ENCODE measurements at regions not wholly inside any gene's neighbourhood (a gene's known extent, or its start where the extent isn't known, plus 50 kb on each side); places are given as distances from the start of the nearest gene placed in this dataset.
"Not testable (repeated sequence)": the region's sequence is repeated elsewhere in the genome, so short reads cannot be mapped to it uniquely, and the experiment has no call there.

DNA sequence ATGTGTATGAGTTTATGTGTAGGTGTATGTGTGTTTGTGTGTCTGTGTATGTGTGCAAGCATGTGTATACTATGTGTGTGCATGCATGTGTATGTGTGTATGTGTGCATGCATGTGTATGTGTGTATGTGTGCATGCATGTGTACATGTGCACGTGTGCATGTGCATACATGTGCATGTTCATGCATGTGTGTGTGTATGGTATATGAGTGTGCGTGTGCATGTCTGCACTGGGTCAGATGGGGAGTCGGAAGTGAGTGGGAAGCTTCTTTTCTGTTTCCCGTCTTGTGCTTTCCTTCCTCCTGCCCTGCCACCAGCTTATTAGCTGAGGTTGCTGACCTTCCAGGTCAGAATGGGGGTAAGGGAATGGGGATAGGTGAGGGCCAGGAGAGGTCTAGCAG, 174.7 kb downstream of the MAP2K4 start:
- no peak for TF ChIP-seq CTCF (IDR thresholded peaks at IDR 0.05)
- Histone ChIP-seq H3K4me3 (no peak overlapping the region), H3K36me3 (ENCODE audit: low read depth) (no peaks in the 10 kb centered on the region), H3K4me1 (ENCODE audit: low read depth) (no peaks in the 10 kb centered on the region), H3K9me3 (no peaks in the 10 kb centered on the region)
- no peak for DNase-seq
- intact Hi-C loops (cut with DNase I, micrococcal nuclease): no loop called here
- no peak for ATAC-seq

GRCh38 chr17:12201294-12201880, 180.7 kb downstream of the MAP2K4 start:
- intact Hi-C loops (cut with DNase I, micrococcal nuclease): no loop called here
- ATAC-seq (no peak), DNase-seq (no peak)
- Histone ChIP-seq H3K9me3 (no peaks in the 10 kb centered on the region), H3K4me1 (ENCODE audit: low read depth) (no peaks in the 10 kb centered on the region), H3K4me3 (no peak overlapping the region), H3K36me3 (ENCODE audit: low read depth) (no peaks in the 10 kb centered on the region)
- no peak for TF ChIP-seq CTCF (IDR thresholded peaks at IDR 0.05)

DNA sequence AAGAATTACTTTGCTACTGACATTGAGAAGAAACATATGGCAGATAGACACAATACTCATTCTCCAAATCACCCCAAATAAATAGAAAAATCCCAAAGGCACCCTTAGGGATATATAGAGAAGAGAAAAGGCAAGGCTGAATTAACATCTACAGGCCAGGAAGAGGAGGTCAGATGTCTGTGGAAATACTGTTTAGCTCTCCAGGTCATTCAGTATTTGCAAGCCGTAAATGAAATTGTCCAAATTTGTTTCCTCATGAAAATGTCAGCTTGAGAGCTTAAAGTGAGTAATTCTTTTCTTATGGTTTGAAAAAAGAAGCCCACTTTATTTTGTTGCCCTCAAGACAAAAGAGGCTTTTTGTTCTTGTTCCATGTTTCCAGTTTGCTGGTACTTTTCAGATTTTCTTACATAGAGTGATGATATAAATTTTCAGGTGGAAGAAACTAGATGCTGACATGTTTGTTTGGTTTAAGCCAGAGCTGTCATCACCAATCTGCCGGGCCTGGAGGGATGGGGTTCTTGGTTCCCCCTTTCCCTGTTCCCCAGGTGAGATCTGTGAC, 189.0 kb downstream of the MAP2K4 start:
- no peak for ATAC-seq
- H3K9me3 ChIP-seq: no peaks in the 10 kb centered on the region
- TF ChIP-seq CTCF (IDR thresholded peaks at IDR 0.05): no peak
- H3K4me3 ChIP-seq: no peak overlapping the region
- intact Hi-C loops (cut with DNase I, micrococcal nuclease): no loop called here
- no peaks in the 10 kb centered on the region for H3K36me3 ChIP-seq (ENCODE audit: low read depth)
- no peaks in the 10 kb centered on the region for H3K4me1 ChIP-seq (ENCODE audit: low read depth)
- DNase-seq: no peak

DNA sequence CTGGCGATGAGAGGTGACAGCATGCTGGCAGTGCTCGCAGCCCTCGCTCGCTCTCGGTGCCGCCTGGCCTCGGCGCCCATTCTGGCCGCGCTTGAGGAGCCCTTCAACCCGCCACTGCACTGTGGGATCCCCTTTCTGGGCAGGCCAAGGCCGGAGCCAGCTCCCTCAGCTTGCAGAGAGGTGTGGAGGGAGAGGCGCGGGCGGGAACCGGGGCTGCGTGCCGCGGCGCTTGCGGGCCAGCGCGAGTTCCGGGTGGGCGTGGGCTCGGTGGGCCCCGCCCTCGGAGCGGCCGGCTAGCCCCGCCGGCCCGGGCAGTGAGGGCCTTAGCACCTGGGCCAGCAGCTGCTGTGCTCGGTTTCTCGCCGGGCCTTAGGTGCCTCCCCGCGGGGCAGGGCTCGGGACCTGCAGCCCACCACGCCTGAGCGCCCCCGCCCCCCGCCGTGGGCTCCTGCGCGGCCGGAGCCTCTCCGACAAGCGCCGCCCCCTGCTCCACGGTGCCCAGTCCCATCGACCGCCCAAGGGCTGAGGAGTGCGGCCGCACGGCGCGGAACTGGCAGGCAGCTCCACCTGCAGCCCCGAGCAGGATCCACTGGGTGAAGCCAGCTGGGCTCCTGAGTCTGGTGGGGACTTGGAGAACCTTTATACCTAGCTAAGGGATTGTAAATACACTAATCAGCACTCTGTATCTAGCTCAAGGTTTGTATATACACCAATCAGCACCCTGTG, 200.2 kb downstream of the MAP2K4 start:
- intact Hi-C loops (cut with DNase I, micrococcal nuclease); H3K9me3 ChIP-seq; DNase-seq; H3K36me3 ChIP-seq (ENCODE audit: low read depth); ATAC-seq; H3K4me1 ChIP-seq (ENCODE audit: low read depth); H3K4me3 ChIP-seq: not testable (repeated sequence)

DNA sequence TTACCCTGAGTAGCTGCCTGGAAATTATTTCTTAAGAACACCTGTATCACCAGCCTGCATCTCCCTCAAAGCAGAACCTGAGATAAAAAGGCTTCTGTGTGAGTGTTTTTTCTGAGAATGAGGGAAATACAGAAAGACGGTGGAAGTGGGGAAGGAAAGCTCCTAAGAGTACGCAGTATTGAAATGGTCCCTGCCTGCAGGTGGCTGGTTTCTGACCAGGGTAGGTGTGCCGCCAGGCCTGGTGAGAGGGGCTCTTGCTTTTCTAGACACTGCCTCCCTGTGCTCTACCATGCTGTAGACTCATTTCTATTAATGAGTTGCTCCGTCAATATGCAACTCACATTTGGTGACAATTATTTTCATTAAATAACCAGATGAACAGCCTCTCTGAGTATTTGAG, 201.7 kb downstream of the MAP2K4 start:
- intact Hi-C loops (cut with DNase I, micrococcal nuclease): no loop called here
- ATAC-seq: no peak
- H3K9me3 ChIP-seq: no peaks in the 10 kb centered on the region
- no peak for DNase-seq
- no peaks in the 10 kb centered on the region for H3K36me3 ChIP-seq (ENCODE audit: low read depth)
- no peaks in the 10 kb centered on the region for H3K4me1 ChIP-seq (ENCODE audit: low read depth)
- H3K4me3 ChIP-seq: no peak overlapping the region
- no peak for TF ChIP-seq CTCF (IDR thresholded peaks at IDR 0.05)

GRCh38 chr17:12227547-12227946, 206.9 kb downstream of the MAP2K4 start:
- intact Hi-C loops (cut with DNase I, micrococcal nuclease): no loop called here

More at GRCh38 chr17:12227547-12227946, 206.9 kb downstream of the MAP2K4 start:
- DNase-seq (no peak), ATAC-seq (no peak)
- Histone ChIP-seq H3K4me3 (no peak overlapping the region), H3K36me3 (ENCODE audit: low read depth) (no peaks in the 10 kb centered on the region), H3K9me3 (no peaks in the 10 kb centered on the region), H3K4me1 (ENCODE audit: low read depth) (no peaks in the 10 kb centered on the region)
- no peak for TF ChIP-seq CTCF (IDR thresholded peaks at IDR 0.05)
